T-helper 2 cell (primary cell): ENCODE measurements at regions not wholly inside any gene's neighbourhood (a gene's known extent, or its start where the extent isn't known, plus 50 kb on each side); places are given as distances from the start of the nearest gene placed in this dataset.
"Not testable (repeated sequence)": the region's sequence is repeated elsewhere in the genome, so short reads cannot be mapped to it uniquely, and the experiment has no call there.

Experiments
- DNase-seq, 5 experiments: peaks; one replicate each; pipeline versions ENCODE4 v3.0.0 to v3.0.0-alpha.2; 2012 to 2022

DNA sequence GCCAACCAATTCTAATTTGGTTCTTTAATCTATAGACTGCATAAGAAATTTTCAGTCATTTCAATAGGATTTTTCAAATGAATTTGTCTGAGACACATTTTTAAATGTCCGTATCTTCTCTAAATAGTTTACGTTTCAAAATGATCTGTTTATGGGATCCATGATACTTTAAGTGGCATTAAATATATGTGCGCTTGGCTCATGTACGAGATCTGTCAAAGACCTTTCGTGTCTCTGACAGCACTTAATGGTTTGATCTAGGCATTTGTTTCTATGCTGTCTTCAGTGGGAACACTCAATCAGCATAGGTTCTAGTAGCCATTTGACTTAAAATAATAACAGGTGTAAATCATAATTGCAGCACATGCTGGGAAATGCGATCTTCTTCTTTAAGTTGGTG, 731.0 kb downstream of the CENPC start:
- no peak for DNase-seq

DNA sequence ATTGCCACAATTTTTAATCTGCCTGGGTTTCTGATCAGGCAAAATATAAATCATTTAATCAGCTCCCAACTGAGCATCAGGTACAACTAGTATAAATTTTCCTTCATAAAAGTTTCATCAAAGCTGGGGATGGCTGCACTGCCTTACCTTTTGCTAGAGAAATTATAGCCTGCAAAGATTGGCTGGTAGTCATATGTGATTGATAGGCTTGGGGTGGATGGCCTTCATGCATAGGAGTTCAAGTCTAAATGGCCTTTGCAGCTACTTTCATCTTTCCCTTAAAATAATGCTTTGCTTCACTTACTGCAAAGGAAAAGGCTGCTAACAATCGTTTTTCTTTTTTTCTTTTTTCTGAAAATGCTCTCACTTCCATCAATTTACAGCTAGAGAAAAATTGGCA, 739.7 kb downstream of the CENPC start:
- DNase-seq, result no peak

DNA sequence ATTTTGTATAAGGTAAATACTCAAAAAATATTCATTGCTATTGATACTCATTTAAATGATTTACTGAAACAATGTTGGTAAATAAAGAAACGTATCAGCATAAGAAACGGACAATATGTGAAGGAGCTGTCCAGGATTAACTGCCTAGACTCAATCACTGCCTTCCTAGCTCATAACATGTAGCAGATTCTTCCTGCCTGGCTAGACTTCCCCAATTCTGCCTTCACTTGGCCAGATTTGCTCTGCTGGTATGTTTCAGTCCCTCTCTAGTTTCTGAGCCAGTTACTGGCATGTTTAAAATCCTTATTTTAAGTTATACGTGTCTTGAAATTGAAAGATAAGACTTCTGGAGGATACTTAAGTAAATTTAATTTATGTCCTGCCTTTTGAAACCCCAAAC, 740.3 kb downstream of the CENPC start:
- no peak for DNase-seq

DNA sequence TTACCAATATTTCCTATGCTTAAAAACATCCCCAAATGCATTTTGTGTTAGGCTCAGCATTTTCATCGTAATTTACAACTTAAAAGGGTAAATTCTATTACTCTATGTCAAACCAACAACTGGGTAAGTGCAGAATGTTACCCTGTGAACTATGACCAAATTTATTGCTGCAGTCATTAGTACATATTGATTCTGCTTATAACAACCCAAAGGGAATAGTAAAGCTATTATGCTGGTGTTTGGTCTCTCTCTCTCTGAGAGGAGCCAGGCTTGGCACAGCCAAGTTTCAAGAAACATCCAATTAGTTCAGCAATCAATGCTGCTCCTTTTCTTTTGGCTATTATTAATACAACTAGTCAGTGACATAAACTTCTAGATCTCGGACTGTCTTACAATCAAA, 747.7 kb downstream of the CENPC start:
- no peak for DNase-seq

DNA sequence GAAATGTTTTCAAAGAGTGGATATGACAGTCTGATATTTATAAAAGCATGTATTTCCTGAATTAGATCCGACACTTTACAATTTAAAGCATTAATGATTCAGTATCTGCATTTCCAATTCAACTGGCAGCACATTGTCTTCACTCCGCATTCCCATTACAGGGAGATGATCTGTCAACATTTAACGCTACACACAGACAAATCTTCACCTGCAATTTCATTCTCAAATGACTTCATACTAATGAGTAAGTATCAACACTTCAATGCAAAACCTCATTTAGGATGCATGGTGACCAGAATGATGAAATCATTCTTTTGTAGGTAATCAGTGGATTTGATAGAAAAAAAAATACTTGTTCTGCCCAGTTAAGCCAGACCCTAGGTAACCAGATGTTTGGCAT, 749.6 kb downstream of the CENPC start:
- DNase-seq, result no peak

DNA sequence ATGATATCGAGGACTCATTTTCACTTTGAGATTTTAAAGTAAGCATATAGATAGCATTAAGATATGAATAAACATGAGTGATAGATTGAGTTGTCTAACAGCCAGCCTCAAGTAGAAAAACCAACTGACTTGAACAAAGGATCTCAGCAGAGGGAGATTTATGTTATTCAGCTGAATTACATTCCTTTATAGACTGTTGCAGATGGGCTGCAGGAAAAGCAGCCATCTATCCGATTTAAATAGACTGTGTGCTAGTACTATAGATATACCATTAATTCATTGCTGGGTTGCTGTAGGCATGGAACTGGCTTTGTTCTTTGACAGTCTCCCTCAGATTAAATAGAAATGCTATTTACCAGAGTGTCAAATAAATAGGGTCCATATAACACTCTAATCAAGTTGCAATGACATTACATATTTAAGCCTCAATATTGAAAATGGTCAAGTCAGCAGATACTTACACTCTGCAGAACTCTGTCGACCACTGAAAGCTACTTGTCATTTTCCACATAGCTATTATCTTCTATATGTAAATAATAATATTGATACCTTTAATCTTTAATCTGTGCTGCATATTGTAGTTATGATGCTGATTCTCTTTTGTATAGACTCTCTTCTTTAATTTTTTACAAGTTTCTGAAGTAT, 750.8 kb downstream of the CENPC start:
- DNase-seq, result no peak

DNA sequence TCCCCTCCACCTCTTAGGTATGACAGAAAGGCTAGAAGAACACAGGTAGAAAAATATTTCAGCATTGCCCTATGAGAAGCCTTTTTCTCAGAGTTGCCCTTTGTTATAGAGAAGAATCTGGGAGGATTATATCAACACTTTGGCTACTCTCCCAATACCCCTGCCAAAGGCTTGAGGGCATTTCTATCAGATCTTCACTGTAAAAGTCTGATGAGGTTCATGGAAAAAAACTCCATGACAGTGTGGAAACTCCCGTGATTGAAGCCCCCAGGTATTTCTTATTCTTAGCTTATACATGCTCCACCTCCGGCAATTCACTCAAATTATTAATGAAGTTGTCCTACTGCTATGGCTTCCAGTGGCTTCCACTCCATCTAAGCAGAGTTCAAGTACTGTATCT, 753.6 kb downstream of the CENPC start:
- DNase-seq, result no peak

DNA sequence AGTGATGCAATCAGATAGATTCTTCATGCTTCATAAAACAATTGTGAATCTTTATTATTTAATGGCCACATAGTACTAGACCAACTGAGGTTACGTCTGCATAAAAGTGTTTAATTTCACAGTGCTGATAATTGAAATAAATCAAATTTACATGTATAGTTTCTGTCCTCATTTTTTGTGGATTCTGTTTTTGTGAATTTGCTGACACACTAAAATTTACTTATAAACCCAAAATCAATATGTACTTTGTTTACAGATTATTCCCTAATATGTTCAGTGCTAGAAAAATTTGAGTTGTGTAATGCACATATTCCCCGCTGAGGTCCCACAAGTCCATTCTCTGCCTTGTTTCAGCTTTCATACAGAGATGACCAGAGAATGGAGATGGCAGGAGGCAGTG, 759.8 kb downstream of the CENPC start:
- DNase-seq, result no peak

DNA sequence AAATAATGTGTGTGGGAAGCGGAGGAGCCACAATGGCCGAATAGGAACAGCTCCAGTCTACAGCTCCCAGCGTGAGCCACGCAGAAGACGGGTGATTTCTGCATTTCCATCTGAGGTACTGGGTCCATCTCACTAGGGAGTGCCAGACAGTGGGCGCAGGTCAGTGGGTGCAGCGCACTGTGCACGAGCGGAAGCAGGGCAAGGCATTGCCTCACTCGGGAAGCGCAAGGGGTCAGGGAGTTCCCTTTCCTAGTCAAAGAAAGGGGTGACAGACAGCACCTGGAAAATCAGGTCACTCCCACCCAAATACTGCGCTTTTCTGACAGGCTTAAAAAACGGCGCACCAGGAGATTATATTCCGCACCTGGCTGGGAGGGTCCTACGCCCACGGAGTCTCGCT, 762.6 kb downstream of the CENPC start:
- DNase-seq, result not testable (repeated sequence)

DNA sequence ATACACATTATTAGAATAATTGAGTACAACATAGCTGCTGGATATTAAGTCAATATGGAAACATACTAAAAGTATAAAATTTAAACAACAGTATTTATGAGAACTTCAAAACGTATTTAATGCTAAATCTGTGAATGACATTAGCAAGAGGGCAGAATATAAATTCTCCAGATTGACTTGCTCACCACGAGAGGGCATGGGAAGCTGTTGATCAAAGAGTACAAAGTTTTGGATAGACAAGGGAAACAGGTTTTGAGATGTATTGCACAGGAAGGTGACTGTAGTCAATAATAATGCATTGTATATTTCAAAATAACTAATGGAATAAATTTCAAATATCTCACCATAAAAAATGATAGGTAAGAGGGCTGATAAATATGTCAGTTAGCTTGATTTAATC, 768.2 kb downstream of the CENPC start:
- no peak for DNase-seq

DNA sequence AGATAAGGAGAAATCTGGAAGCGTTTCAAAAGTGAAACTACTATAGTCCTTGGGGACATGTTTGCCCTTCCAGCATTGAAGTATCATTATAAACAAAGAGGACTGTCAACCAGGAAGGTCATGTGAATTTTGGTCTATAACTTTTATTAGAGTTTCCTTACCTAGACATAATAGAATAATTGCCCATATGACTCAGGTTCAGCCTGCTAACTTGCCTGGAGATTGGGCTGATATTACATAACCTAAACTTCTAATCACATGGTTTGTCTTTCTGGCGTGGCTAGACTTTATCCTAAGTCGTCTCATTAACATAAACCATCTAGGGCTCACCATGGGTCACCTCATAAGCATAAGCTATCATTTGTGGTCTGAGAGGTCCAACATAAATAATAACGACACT, 775.9 kb downstream of the CENPC start:
- no peak for DNase-seq

DNA sequence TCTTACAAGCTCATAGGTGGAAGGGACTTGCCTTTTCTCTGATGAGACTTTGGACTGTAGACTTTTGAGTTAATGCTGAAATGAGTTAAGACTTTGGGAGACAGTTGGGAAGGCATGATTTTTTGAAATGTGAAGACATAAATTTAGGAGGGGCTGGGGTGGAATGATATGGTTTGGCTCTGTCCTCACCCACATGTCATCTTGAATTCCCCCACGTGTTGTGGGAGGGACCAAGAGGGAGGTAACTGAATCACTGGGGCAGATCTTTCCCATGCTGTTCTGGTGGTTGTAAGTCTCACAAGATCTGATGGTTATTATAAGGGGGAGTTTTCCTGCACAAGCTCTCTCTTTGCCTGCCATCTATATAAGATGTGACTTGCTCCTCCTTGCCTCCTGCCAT, 777.9 kb downstream of the CENPC start:
- DNase-seq, result no peak

DNA sequence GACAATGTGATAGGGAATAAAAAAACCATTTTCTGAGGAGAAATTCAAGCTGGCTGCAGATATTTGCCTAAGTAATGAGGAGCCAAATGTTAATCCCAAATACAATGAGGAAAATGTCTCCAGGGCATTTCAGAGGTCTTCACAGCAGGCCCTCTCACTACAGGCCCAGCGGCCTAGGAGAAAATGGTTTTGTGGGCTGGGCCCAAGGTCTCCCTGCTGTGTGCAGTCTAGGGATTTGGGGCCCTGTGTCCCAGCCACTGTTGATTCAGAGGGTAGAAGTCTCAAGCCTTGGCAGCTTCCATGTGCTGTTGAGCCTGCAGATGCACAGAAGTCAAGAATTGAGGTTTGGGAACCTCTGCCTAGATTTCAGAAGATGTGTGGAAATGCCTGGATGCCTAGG, 778.7 kb downstream of the CENPC start:
- no peak for DNase-seq

DNA sequence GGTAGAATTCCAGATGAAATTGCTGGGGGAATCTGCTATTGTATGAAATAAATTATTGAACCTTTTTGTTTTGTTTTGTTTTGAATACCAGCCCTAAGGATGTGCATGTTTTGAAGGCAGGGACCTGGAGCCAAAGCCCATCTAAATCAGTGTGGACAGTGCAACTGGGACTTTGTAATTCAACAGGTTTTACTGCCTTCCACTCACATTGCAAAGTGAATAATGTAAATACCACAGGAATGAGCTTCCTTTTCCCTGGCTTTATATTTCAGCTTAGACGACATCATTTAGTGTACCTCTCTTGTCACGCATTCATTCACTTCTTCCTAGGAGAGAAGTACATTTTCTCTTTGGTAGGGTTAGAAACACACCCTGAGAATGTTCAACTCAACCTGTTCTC, 795.0 kb downstream of the CENPC start:
- DNase-seq, result no peak

DNA sequence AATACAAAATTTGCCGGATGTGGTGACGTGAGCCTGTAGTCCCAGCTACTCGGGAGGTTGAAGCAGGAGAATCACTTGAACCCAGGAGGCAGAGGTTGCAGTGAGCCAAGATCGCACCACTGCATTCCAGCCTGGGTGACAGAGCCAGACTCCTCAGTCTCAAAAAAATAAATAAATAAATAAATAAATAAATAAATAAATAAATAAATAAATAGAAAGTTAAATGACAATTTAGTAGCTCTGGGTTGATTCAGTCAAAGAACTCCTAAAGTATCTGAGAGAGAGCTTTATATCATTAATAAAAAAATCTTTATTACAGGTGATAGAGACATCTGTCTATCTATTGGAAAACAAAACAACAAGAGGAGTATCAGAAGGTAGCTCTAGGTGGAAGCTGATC, 798.4 kb downstream of the CENPC start:
- DNase-seq, result not testable (repeated sequence)

DNA sequence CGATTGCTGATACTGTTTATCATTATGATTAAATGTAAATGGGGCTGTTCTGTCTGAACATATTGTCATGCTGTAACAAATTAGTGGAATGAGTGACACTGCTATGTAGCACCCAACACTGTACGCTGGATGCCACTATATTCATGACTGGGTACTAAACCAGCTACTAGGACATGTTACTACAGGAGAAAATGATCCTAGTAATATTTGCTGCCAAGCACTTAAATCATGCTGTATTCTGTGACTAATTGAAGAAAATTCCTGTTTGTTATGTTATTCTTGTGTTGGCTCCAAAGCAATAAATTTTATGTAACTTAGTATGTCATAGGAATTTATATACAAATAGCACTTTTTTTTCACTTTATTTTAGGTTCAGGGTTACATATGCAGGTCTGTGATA, 804.2 kb downstream of the CENPC start:
- no peak for DNase-seq

DNA sequence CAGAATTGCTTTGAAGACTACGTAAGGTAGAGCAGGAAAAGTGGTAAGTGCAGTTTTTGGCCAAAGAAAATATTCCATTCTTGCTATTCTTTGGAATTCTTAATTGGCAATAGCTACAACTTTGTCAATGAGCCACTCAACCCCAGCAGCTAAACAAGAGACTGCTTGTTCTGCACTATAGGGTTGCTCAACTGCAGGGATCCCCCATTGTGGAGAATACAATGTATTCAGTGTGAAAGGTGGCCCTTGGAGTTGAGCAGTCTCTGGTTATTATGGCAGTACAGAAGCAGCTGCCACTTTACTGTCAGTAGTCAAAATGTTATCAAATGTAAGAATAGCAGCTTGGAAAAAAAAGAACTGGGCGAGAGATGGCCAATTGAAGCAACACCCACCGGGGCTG, 808.7 kb downstream of the CENPC start:
- DNase-seq, result no peak

DNA sequence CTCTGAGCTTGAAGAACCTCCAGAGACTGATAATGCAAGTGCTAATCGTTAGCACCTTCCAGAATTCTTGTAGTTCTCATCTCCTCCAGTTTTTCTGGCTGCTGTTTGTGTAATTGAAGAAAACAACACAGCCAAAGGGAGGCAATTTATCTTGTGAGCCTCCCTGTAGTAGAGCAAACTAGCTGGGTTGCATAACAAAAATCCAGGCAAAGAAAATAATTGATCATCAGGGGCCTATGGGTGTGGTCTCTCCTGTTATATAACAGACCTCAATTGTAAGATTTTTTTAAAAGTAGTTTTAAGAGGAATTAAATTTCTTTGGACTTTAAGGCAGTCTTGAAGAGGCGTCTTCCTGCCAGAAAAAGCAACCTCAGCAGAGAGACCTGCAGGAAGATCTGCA, 817.0 kb downstream of the CENPC start:
- no peak for DNase-seq

DNA sequence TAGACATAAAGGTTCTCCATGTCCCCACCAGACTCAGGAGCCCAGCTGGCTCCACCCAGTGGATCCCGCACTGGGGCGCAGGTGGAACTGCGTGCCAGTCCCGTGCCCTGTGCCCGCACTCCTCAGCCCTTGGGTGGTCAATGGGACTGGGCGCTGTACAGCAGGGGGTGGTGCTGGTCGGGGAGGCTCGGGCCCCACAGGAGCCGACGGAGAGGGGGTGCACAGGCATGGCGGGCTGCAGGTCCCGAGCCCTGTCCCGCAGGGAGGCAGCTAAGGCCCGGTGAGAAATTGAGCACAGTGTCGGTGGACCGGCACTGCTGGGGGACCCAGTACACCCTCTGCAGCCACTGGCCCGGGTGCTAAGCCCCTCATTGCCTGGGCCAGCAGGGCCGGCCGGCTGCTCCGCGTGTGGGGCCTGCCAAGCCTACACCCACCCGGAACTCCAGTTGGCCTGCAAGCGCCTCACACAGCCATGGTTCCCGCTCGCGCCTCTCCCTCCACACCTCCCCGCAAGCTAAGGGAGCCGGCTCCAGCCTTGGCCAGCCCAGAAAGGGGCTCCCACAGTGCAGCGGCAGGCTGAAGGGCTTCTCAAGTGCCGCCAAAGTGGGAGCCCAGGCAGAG, 832.9 kb downstream of the CENPC start:
- not testable (repeated sequence) for DNase-seq

DNA sequence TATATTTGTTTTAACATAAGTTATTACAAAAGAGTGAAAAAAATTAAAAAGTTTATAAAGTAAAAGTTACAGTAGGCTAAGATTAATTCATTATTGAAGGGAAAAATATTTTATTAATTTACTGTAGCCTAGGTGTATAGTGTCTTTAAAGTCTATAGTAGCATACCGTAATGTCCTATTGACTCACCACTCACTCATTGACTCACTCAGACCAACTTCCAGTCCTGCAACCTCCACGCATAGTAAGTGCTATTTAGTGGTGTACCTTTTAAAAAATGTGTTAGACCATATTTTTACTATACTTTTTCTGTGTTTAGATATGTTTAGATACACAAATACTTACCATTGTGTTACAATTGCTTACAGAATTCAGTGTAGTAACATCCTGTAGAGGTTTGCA, 841.1 kb downstream of the CENPC start:
- DNase-seq, result no peak

DNA sequence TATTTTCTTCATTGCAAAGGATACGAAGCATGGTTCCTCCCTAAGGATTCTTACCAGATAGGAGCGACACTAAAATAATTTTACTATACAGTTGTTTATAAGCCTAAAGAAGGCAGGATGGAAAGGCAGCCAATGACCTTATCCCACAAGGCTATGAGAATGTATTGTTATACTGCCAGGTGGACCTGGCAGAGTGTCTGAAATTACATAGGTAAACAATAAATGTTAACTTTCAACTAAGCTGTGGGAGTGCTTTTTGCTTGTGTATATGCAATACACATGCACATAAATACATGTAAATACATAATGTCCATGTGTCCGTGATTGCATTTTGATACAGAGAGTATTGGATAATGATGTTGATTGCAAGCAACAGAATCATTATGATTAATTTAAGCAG, 850.6 kb downstream of the CENPC start:
- DNase-seq, result no peak

DNA sequence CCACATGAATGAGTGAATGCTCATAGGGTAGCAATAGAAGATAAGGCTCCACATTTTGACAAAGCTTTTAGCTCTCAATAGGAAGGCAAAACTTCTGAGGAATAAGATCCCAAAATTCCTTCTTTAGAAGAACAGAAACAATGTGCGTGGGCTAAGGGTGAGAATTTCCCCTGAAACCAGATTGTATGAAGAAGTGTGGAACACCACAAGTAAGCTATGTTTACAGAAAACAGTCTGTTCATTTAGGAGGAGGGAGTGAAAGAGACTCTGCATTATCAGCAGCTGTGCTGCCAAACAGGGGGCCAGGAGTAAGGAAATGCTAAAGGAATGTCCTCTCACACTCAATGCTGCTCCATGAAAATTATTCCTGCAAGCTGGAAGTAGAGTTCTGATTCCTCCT, 851.6 kb downstream of the CENPC start:
- no peak for DNase-seq

DNA sequence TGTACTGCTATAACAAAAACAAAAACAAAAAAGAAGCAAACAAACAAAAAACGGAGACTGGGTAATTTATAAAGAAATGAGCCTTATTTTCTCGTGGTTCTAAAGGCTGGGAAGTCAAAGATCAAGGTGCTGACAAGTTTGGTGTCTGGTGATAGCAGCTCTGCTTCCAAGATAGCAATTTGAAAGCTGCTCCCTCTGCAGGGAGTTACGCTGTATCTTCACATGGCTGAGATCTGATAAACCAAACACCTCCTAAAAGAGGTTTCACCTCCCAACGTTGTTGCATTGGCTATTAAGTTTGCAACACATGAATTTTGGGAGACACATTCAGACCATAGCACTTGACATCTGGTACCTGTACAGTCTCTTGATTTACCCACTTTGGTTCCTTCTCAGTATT, 854.2 kb downstream of the CENPC start:
- DNase-seq, result no peak

DNA sequence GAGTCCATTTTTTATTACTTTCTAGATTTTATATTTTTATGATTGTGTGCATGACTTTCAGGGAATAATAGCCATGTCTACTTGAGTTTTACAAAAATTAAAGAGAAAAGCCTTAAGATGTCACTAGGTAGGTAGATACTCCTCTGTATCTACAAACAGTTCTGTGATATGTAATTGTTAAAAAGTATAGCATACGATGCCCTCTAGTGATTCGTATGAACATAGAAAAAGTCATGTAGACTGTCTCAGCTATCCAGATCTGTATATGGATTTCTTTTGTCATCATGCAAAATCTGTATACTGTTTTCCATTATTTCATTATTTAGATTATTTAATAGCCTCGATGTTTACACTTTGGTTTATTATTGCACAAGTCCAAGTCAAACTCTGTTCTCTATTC, 856.6 kb downstream of the CENPC start:
- peak in 1 of 5 experiments; percentile 1 for DNase-seq

DNA sequence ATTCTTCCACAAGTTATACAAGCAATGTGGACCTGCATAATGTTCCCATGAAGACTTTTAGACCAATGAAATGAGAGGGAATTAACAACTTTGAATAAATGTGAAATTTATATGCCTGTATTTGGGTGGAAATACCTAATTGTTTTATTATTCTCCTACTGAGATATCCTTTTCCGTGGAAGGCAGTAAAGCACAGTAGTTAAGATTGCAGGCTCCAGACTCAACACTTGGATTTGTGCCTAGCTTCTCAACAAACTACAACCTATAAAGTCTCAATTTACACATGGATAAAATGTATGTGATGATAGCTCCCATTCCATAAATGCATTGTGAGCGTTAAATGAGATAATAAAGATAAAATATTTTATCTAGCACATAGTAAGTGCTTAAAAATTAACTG, 857.8 kb downstream of the CENPC start:
- no peak for DNase-seq
